T47D (cell line): ENCODE measurements at regions not wholly inside any gene's neighbourhood (a gene's known extent, or its start where the extent isn't known, plus 50 kb on each side); places are given as distances from the start of the nearest gene placed in this dataset.

ENCODE experiments used
- DNase-seq, 2 experiments: peaks; one replicate each; pipeline versions ENCODE4 v3.0.0 to v3.0.0-alpha.2; 2011 to 2012; ENCODE audit warnings: low read depth in 1 of 2, low spot score in 1 of 2
- JUND ChIP-seq: IDR thresholded peaks from 2 replicates; pipeline ENCODE4 v1.6.1; 2012; ENCODE audit warnings: low read depth
- in situ Hi-C: cut with HindIII; loops from 2 replicates; pipeline ENCODE4 v1.10.0; 2016; ENCODE audit warnings: low sequenced_read_pairs, low pct_unique_long_range_greater_than_20kb

DNA sequence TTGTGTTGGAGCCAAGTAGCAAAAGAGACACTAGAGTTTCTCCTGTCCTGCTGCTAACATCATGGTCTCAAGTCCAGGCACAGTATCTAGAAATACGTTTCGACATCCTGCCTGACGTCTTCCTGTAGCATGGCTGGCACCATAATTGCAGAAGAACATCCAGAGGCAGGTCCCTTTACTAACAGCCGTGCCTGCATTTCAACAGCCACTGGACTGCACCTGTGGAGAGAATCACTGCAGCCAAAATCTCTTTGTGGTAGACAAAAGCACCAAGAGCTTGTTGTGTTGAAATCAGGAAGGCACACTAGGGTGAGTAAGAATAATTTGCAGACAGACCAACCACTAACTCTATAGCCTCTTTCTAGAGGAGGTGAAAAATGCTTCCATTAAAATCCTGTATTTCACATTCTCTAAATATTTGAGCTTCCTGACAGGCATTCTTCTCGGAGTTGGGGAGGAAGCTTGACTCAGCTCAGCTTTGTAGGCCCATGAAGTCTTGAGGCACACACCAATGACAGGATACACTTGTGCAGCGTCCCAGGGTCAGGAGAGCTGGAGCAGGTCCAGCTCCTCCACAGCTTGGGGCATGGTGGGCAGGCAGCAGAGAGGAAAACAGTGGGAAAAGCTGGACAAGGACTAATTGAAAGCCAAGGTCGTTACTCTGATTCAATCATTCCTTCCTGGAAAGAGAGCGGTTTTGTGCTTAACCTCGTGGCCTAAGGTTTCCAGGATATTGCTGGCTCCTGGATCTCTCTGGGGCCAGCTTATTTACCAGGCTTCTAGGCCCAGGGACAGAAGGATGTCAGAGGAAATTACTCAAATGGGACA is 244.9 kb downstream of the FAM43A start:
- DNase-seq, result no peak
- no peak for TF ChIP-seq JUND
- in situ Hi-C loops, result no loop called here

DNA sequence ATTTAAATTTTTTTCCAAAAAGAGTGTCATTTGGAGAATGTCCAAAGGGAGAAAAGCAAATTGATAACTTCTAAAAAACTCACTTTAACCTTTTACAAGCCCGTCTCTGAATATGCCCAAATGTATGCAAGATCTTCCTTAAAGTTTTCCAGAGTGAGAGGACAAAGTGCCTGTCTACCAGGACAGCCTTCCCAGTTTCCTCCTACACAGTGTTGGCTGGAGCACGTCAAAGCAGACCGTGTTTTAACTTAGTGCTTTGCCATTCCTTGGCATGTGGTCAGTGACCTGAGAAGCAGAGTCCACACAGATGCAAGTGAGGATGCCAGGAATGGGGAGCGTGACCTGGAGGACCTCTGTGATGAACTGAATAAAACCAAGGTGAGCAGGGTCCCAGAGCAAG is 245.7 kb downstream of the FAM43A start:
- no peak for DNase-seq
- in situ Hi-C loops, result no loop called here
- TF ChIP-seq JUND, result no peak

- in situ Hi-C loops, result no loop called here
- DNase-seq, result no peak
- TF ChIP-seq JUND, result no peak
Observed at GRCh38 chr3:194931865-194932264, 246.2 kb downstream of the FAM43A start.

GRCh38 chr3:194933465-194933864 is 247.8 kb downstream of the FAM43A start:
- DNase-seq, result no peak
- in situ Hi-C loops, result no loop called here
- TF ChIP-seq JUND, result no peak

- in situ Hi-C loops, result no loop called here
- DNase-seq, result peak; percentile 52 to 91
- no peak for TF ChIP-seq JUND
Observed at GRCh38 chr3:194935061-194935460, 249.4 kb downstream of the FAM43A start.

DNA sequence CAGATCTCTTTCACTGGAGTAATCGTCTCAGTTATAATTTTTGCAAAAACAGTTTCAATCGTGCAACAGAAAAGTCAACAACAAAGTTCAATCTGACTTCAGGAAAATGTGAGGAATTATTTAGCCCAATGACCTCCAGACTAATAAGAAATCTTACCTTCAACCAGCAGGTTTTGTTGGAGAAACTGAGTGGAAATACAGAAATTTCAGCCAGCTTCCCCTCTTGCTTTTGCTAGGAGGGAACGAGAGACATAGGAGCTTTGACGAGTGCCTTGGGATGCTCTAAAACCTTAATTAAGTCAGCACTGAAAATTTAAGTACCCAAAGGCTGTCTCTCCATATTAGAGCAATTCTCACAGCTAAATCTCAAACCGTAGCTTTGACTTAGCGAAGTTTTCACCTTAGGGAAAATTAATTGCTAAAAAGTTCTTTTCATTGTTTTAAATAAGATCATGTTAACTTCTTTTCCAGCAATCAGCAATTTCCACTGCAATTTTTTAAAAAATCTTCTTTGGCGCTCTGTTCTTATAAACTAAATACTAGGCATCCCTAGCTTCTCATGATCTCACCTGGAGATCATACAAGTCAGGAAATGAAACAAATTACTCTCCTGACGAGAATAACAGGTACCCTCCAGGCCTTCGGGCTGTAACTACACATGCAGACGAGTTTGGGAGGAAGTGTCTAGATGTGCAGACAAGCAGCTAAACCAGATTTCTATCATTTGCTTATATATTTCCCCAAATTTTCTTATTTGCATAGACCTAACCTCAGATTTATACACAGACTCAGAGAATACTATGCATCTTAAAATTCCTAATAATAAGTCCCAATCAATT is 250.2 kb downstream of the FAM43A start:
- in situ Hi-C loops, result no loop called here
- DNase-seq, result peak in 1 of 2 experiments; percentile 66
- TF ChIP-seq JUND, result no peak

- in situ Hi-C loops, result no loop called here
- no peak for TF ChIP-seq JUND
- DNase-seq, result no peak
Observed at GRCh38 chr3:194936659-194937058, 251.0 kb downstream of the FAM43A start.

DNA sequence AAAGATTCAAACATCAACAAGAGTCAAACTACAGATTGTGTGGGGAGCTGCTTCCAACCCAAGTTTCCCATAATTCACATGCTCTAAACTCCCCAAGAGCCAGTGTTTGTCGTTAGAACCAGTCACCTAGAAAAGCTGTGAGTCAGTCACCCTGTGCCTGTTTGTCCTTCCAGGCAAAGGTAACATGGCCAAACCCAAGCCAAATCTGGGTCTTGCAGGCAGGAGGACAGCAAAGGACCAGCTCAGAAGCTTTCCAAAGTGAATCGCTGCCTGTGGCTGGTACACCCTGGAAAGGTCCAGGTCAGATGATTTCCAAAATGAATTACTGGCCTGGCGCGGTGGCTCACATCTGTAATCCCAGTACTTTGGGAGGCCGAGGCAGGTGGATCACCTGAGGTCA is 251.5 kb downstream of the FAM43A start:
- in situ Hi-C loops, result no loop called here
- no peak for TF ChIP-seq JUND
- no peak for DNase-seq

DNA sequence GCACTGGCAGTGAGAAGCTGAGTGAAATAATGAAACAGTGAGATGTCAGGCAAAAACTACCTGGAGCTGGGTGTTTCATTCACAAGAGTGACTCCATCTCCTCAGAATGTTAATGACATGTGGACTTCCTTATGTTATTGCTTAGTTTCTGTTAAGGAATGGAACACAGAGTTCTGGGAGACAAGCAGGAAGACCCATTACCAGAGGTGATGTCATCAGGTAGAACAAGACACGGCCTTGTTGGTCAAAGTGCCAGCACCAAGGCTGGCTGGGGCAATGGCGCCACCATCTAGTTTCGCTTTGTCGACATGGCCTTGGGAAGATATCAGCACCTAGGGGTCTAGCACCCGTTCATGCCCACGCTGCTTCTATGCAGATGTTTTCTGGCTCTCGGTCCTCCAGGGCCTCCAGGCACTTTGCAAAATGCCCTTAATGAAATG is 252.2 kb downstream of the FAM43A start:
- TF ChIP-seq JUND, result no peak
- no peak for DNase-seq
- in situ Hi-C loops, result no loop called here

GRCh38 chr3:194938845-194939531 is 253.3 kb downstream of the FAM43A start:
- in situ Hi-C loops, result no loop called here
- DNase-seq, result no peak
- no peak for TF ChIP-seq JUND

DNA sequence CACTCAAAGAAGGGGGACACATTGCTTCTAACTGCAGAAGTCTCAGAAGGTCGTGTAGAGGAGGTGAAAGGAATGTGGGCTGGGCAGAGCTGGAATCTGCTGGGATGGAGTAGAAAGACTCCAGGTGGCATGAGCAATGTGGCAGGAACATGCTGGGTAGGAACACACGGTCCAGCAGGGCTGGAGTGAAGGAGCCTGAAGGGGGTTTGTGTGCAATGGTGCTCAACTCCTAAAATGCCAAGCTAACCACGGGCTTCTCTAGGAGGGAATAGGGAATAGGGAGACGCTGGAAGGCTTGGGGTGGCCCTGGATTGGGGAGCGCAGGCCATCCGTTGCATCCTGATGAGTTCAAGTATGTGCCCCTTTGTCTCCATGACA is 253.8 kb downstream of the FAM43A start:
- in situ Hi-C loops, result no loop called here
- no peak for DNase-seq
- TF ChIP-seq JUND, result no peak

DNA sequence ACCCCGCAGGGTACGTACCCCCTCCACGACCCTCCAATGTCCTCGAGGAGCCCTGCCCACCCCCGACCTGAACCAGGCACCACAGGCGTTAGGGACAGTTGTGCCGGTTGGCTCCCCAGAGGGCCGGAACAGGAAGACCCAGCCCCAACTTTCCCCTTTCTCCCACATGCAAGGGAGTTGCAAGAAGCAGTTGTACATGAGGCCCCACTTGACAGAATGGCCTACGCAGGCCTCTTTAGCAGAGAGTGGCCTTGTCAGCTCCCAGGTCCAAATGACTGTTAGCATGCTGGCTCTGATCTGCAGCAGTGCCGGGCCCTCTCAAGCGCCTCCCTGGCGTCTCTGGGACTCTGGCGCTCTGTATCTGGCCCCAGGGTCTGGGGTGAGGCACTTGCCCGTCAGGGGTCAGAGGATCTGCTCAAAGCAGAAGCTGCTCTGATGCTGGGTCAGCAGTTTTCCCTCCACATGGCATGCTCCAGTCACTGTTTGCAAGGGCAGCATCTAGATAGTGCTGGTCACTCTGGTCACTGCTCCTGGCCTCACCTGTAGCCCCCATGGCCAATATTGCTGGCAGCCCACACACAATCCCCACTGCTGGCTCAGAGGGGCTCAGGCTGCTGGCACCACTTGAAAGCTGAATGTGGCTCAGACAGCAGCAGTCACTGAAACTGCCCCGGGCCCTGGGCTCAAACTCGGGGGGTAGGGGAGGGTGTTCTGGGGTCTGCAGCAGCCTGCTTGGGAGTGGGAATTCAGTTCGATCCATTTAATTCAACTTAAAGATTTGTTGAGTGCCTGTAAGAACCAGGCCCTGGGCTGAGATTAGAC is 254.5 kb downstream of the FAM43A start:
- DNase-seq, result no peak
- TF ChIP-seq JUND, result no peak
- in situ Hi-C loops, result no loop called here
